ENCODE measurements at regions not wholly inside any gene's neighbourhood (a gene's known extent, or its start where the extent isn't known, plus 50 kb on each side); places are given as distances from the start of the nearest gene placed in this dataset.

DNA sequence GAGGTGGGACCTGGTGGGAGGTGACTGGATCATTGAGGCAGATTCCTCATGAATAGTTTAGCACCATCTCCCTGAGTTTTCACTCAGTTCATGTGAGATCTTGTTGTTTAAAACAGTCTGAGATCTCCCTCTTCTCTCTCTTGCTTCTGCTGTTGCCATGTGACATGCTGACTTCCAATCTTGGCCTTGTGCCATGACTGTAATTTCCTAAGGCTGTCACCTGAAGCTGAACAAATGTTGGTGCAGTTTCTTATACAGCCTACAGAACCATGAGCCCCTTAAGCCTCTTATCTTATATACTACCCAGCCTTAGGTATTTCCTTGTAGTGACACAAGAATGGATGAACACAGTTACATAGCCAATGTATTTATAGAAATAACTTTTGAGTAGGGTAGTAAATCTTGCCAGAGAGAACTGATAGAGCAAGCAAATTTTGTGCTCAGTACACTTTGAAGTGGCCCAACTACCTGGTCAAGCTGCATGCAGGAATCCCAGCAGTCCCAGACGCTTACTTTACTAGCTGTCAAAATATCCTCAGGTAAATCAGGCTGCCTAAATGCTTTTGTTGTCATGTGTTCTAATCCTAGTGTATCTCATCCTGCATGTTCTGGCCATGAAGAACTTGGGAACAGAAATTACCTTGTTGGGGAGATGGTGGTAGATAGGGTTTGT is 445.6 kb upstream of the MIS18BP1 start:
- intact Hi-C loops (cut with DNase I; ENCODE audit: low total_unique reads): no loop called here
- WGBS, 2 donors: 60 to 75% methylated on average over 1 of the region's 1 CpG
- TF ChIP-seq, protein P1, sequence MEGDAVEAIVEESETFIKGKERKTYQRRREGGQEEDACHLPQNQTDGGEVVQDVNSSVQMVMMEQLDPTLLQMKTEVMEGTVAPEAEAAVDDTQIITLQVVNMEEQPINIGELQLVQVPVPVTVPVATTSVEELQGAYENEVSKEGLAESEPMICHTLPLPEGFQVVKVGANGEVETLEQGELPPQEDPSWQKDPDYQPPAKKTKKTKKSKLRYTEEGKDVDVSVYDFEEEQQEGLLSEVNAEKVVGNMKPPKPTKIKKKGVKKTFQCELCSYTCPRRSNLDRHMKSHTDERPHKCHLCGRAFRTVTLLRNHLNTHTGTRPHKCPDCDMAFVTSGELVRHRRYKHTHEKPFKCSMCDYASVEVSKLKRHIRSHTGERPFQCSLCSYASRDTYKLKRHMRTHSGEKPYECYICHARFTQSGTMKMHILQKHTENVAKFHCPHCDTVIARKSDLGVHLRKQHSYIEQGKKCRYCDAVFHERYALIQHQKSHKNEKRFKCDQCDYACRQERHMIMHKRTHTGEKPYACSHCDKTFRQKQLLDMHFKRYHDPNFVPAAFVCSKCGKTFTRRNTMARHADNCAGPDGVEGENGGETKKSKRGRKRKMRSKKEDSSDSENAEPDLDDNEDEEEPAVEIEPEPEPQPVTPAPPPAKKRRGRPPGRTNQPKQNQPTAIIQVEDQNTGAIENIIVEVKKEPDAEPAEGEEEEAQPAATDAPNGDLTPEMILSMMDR (IDR thresholded peaks at IDR 0.05): no peak
- TF ChIP-seq POLR2A (IDR thresholded peaks at IDR 0.05): no peak
- no peak for DNase-seq (ENCODE audit: low spot score in 2 of 2)
- H3K4me3 ChIP-seq (ENCODE audit: low read depth, poor library complexity, severe bottlenecking): no peak overlapping the region

DNA sequence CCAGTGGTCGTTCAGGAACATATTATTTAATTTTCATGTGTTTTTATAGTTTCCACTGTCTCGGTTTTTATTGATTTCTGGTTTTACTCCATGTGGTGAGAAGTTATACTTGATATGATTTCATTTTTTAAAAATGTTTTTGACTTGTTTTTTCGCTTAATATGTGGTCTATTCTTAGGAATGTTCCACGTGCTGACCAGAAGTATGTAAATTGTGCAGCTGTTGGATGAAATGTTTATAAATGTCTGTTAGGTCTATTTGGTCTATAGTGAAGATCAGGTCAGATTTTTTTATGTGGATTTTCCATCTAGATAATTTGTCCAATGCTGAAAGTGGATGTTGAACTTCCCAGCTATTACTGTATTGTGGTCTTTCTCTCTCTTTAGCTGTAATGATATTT is 433.8 kb upstream of the MIS18BP1 start:
- no peak overlapping the region for H3K4me3 ChIP-seq (ENCODE audit: low read depth, poor library complexity, severe bottlenecking)
- WGBS, 2 donors: 72 to 76% methylated on average over 4 of the region's 4 CpGs
- DNase-seq (ENCODE audit: low spot score in 2 of 2): no peak
- no peak for TF ChIP-seq POLR2A (IDR thresholded peaks at IDR 0.05)
- TF ChIP-seq, protein P1 (IDR thresholded peaks at IDR 0.05): no peak
- intact Hi-C loops (cut with DNase I; ENCODE audit: low total_unique reads): no loop called here

DNA sequence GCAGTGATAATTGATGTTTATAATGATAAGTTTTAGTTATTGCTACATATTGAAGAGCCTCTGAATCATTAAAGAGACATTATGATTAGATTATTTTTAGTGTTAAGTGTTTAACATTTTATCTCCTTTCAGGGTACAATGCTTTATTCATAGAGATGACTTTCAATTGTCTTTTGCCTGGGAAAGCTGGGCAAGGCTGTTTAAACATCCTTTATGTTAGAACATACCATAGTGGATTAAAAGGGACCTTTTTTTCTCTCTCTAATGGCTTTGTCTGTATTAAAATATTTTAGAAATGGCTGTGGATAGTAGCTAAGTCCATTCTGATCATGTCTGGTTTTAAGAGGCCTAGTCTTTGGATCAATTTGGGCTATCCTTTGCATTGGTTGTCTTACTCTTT is 427.5 kb upstream of the MIS18BP1 start:
- TF ChIP-seq, protein P1 (IDR thresholded peaks at IDR 0.05): no peak
- no peak for TF ChIP-seq POLR2A (IDR thresholded peaks at IDR 0.05)
- DNase-seq (ENCODE audit: low spot score in 2 of 2): no peak
- intact Hi-C loops (cut with DNase I; ENCODE audit: low total_unique reads): no loop called here
- no peak overlapping the region for H3K4me3 ChIP-seq (ENCODE audit: low read depth, poor library complexity, severe bottlenecking)

DNA sequence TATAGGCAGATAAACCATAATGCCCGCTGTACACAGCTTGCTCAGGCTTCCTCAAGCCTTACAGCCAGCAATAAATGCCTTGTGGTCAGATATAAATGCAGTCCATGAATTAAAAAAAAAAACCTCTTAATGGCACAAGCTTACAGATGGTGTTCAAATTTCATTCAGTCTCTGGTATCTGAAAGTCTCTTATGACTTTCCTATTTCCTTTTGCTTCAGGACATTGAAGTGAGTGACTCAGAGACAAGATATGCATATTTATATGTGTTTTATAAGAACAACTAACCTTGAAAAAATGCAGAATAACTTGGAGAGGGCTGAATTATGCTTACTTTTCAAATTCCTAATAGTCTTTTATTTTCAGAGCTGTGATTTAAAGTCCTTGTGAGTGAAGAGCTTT is 426.9 kb upstream of the MIS18BP1 start:
- 69 to 74% methylated on average over 1 of the region's 1 CpG for whole genome bisulfite sequencing, 2 donors
- intact Hi-C loops (cut with DNase I; ENCODE audit: low total_unique reads): no loop called here
- DNase-seq (ENCODE audit: low spot score in 2 of 2): no peak
- TF ChIP-seq, protein P1 (IDR thresholded peaks at IDR 0.05): no peak
- TF ChIP-seq POLR2A (IDR thresholded peaks at IDR 0.05): no peak
- no peak overlapping the region for H3K4me3 ChIP-seq (ENCODE audit: low read depth, poor library complexity, severe bottlenecking)

DNA sequence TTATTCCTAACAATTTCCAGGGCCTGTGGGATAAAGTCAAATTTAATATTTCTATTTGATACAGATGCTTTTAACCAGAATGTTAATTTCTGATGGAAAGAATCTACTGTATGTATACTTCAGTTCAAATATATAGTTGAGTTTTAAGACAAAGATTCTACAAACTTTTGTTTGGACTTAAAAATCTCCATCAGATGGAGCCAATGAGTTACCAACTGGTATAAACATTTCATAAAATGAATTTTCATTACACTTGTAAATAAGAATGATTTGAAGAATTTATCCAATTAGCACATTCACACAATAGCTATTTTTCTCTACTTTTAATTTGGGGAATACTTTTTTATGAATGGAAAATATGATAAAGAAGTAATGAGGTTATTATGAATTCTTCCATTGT is 425.2 kb upstream of the MIS18BP1 start:
- intact Hi-C loops (cut with DNase I; ENCODE audit: low total_unique reads): no loop called here
- DNase-seq (ENCODE audit: low spot score in 2 of 2): no peak
- TF ChIP-seq POLR2A (IDR thresholded peaks at IDR 0.05): no peak
- TF ChIP-seq, protein P1 (IDR thresholded peaks at IDR 0.05): no peak
- H3K4me3 ChIP-seq (ENCODE audit: low read depth, poor library complexity, severe bottlenecking): no peak overlapping the region

DNA sequence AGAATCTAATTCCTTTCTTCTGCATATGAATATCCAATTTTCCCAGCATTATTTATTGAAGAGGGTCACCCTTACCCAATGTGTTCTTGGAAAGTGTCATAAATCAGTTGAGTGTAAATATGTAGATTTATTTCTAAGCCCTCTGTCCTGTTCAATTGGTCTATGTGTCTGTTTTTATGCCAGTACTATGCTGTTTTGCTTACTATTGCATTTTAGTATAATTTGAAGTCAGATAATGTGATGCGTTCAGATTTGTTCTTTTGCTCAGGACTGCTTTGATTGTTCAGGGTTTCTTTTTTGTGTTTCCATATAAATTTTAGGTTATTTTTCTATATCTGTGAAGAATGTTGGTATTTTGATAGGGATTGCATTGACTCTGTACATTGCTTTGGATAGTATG is 420.4 kb upstream of the MIS18BP1 start:
- H3K4me3 ChIP-seq (ENCODE audit: low read depth, poor library complexity, severe bottlenecking): no peak overlapping the region
- DNase-seq (ENCODE audit: low spot score in 2 of 2): no peak
- TF ChIP-seq POLR2A (IDR thresholded peaks at IDR 0.05): no peak
- TF ChIP-seq, protein P1 (IDR thresholded peaks at IDR 0.05): no peak
- intact Hi-C loops (cut with DNase I; ENCODE audit: low total_unique reads): no loop called here
- WGBS, 2 donors: 81 to 91% methylated on average over 1 of the region's 1 CpG
